NCI-H2081 treated with DMSO at 0.1 percent for 48 hours (cell line): ENCODE measurements at regions not wholly inside any gene's neighbourhood (a gene's known extent, or its start where the extent isn't known, plus 50 kb on each side); places are given as distances from the start of the nearest gene placed in this dataset.

Source experiments
- DNase-seq: peaks from one replicate; lab custom pipeline; 2025; lab: John Stamatoyannopoulos, UW

- DNase-seq: no peak
Measured at GRCh38 chr17:13084420-13084819, 66.6 kb upstream of the ELAC2 start.

GRCh38 chr17:13078591-13079385 is 61.0 kb upstream of the ELAC2 start:
- DNase-seq: no peak

- no peak for DNase-seq
Measured at GRCh38 chr17:13076905-13077304, 59.1 kb upstream of the ELAC2 start.

GRCh38 chr17:13074026-13074425 is 56.2 kb upstream of the ELAC2 start:
- DNase-seq: no peak

GRCh38 chr17:13073018-13073417 is 55.2 kb upstream of the ELAC2 start:
- DNase-seq: no peak

- DNase-seq: no peak
Measured at GRCh38 chr17:13070732-13071131, 52.9 kb upstream of the ELAC2 start.

GRCh38 chr17:13067629-13068303 is 49.9 kb upstream of the ELAC2 start:
- DNase-seq: no peak
